B cell (primary cell): ENCODE measurements at regions not wholly inside any gene's neighbourhood (a gene's known extent, or its start where the extent isn't known, plus 50 kb on each side); places are given as distances from the start of the nearest gene placed in this dataset.

Experiments
- EZH2 ChIP-seq: IDR thresholded peaks from 2 replicates; pipeline ENCODE4 v1.6.1; 2012; ENCODE audit warnings: borderline replicate concordance, low read depth, mild to moderate bottlenecking, moderate library complexity, low read length; ENCODE audit not compliant: insufficient read depth, poor library complexity, severe bottlenecking
- TF ChIP-seq, protein P1 (sequence below): fragments of 200-600 bp; IDR thresholded peaks from one replicate; pipeline ENCODE4 v1.8.0; 2022; ENCODE audit warnings: antibody characterized with exemption, mild to moderate bottlenecking

DNA sequence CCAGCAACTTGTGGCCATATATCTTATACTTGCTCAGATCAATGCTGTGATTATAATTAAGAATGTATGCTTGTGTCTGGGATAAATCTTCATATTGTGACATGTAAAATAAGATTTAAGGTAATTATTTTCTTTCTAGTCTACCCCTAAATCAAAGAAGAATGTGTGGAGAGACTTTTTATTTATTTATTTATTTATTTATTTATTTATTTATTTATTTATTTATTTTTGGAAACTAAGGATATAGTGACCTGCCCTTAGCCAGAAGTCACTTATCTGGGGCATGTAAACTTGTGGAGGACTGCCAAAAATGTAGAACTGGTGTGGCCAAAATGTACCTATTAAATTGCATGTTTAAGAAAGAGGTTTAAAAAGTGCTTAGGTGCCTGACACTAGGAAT lies 144.3 kb downstream of the BEND2 start:
- TF ChIP-seq, protein P1, sequence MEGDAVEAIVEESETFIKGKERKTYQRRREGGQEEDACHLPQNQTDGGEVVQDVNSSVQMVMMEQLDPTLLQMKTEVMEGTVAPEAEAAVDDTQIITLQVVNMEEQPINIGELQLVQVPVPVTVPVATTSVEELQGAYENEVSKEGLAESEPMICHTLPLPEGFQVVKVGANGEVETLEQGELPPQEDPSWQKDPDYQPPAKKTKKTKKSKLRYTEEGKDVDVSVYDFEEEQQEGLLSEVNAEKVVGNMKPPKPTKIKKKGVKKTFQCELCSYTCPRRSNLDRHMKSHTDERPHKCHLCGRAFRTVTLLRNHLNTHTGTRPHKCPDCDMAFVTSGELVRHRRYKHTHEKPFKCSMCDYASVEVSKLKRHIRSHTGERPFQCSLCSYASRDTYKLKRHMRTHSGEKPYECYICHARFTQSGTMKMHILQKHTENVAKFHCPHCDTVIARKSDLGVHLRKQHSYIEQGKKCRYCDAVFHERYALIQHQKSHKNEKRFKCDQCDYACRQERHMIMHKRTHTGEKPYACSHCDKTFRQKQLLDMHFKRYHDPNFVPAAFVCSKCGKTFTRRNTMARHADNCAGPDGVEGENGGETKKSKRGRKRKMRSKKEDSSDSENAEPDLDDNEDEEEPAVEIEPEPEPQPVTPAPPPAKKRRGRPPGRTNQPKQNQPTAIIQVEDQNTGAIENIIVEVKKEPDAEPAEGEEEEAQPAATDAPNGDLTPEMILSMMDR, result no peak
- no peak for TF ChIP-seq EZH2
